Activated naive CD8-positive, alpha-beta T cell treated with anti-CD3 and anti-CD28 coated beads for 36 hours (primary cell): ENCODE measurements at regions not wholly inside any gene's neighbourhood (a gene's known extent, or its start where the extent isn't known, plus 50 kb on each side); places are given as distances from the start of the nearest gene placed in this dataset.
"Not testable (repeated sequence)": the region's sequence is repeated elsewhere in the genome, so short reads cannot be mapped to it uniquely, and the experiment has no call there.

Source experiments
- DNase-seq: peaks from one replicate; pipeline ENCODE4 v3.0.0; 2021
- H3K27ac Mint-ChIP-seq: one replicate; pipeline ENCODE4 v1.8.0; 2022; ENCODE audit warnings: mild to moderate bottlenecking, moderate library complexity, mixed read lengths
- H3K27me3 Mint-ChIP-seq: one replicate; pipeline ENCODE4 v1.8.0; 2022; ENCODE audit warnings: mild to moderate bottlenecking, mixed read lengths
- H3K36me3 Mint-ChIP-seq: one replicate; pipeline ENCODE4 v1.8.0; 2021; ENCODE audit warnings: mild to moderate bottlenecking, mixed read lengths
- H3K4me1 Mint-ChIP-seq: one replicate; pipeline ENCODE4 v1.8.0; 2021; ENCODE audit warnings: mixed read lengths
- H3K4me3 Mint-ChIP-seq: one replicate; pipeline ENCODE4 v1.8.0; 2022; ENCODE audit warnings: mild to moderate bottlenecking, moderate library complexity, mixed read lengths
- H3K9me3 Mint-ChIP-seq: one replicate; pipeline ENCODE4 v1.8.0; 2022; ENCODE audit warnings: mixed read lengths

DNA sequence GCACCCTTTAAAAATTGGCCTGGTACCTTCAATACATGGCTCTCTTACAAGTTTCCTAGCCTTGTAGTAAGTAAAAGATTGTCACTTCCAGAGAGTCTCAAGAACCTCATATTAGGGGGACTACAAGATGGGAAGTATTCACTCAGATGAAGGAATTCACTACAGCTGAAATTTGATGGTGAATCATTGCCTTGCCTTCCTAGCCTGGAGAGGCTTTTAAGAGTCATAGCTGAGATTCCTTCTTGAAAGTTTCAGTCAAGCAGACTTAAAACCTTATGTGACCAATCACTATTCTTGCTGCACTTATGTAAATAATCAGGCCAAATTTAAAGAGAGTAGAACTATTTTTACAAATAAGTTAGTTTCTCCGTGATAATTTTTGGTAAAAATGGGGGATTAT lies 451.6 kb downstream of the TRHDE start:
- Mint-ChIP-seq H3K27me3 (no peaks in the 10 kb centered on the region), H3K27ac (no peak overlapping the region), H3K9me3 (peaks cover 2% of the 10 kb centered on the region), H3K36me3 (no peaks in the 10 kb centered on the region), H3K4me3 (no peak overlapping the region), H3K4me1 (no peaks in the 10 kb centered on the region)
- DNase-seq = no peak

DNA sequence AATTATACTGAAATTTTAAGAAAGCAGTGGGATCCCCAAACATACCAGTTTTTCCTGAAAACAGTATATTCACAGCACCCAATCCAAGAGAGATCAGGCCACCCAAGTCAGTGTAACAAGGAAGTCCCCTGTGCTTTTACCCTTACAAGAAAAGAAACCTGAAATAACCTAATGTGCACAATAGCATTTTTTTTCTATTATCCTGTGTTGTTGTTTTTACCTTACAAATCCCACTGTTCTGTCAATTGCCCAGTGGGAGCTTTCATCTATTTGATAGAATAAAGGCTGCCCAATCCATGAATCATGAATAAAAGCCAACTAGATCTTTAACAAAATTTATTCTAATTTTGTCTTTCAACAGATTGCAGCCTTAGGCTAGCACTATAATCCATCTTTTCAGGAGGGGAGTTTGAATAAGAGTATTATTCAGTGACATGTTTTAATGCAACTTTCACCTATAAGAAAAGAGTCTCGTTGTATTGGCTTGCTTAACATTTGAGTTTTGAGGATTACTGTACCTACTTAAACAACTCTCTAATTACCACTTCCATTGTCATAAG lies 457.4 kb downstream of the TRHDE start:
- DNase-seq = no peak
- peaks cover 2% of the 10 kb centered on the region for H3K9me3 Mint-ChIP-seq
- no peak overlapping the region for H3K27ac Mint-ChIP-seq
- H3K4me1 Mint-ChIP-seq = no peaks in the 10 kb centered on the region
- H3K27me3 Mint-ChIP-seq = no peaks in the 10 kb centered on the region
- no peak overlapping the region for H3K4me3 Mint-ChIP-seq
- no peaks in the 10 kb centered on the region for H3K36me3 Mint-ChIP-seq

DNA sequence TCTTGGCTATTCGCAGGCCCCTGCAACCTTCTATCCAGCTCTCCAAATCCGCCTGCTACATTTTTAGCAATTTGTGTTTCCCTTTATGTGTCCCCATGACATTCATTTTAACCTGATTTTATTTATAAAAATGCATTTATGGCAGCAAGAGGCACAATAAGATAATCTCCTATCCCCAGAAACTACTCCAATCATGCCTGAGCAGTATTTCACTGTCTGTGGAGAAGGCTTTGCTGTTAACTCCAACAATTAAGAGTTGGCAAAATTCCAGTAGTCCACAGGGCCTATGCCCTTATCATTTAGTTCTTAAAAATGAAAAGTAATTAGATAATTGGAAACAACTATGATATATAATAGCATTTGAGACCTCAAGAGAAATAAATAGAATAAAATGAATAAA lies 462.4 kb downstream of the TRHDE start:
- no peak overlapping the region for H3K27ac Mint-ChIP-seq
- no peak overlapping the region for H3K4me3 Mint-ChIP-seq
- H3K27me3 Mint-ChIP-seq = no peaks in the 10 kb centered on the region
- DNase-seq = no peak
- H3K9me3 Mint-ChIP-seq = no peaks in the 10 kb centered on the region
- no peaks in the 10 kb centered on the region for H3K4me1 Mint-ChIP-seq
- H3K36me3 Mint-ChIP-seq = no peaks in the 10 kb centered on the region

DNA sequence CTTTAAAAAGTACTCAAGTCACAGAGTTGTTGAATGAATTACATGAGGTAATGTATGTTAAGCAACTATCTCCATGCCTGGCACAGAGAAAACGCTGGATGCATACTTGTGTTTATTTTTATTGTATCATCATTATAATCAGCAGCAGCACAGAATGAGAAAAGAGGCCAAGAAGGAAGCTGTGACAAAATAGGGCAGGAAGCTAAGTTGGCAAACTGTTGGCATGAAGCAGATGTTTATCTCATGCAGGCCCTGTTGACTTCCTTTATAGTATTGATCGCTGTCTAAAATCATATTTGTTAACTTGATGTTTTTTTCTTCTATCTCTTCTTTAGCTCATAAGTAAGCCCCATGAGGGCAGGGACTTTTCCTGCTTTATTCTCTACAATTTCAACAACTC lies 466.6 kb downstream of the TRHDE start:
- no peak for DNase-seq
- Mint-ChIP-seq H3K4me1 (no peaks in the 10 kb centered on the region), H3K36me3 (no peaks in the 10 kb centered on the region), H3K27me3 (no peaks in the 10 kb centered on the region), H3K27ac (no peak overlapping the region), H3K9me3 (peaks cover 12% of the 10 kb centered on the region), H3K4me3 (no peak overlapping the region)

DNA sequence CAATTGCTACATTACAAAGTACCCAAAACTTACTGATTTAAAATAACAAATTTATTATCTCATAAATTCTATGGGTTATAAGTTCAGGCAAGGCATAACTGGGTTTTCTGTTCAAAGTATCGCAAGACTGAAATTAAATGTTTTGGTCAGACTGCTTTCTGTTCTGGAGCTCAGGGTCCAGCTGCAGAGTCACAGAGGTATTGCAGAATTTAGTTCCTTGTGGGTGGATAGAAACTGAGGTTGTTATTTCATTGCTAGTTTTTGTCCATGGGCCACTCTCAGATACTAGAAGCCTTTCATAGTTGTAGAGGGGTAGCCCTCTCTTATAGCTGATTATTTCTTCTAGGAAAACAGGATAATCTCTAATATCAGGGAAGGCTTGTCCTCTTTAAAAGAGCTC lies 467.9 kb downstream of the TRHDE start:
- no peaks in the 10 kb centered on the region for H3K27me3 Mint-ChIP-seq
- DNase-seq = no peak
- H3K9me3 Mint-ChIP-seq = peaks cover 16% of the 10 kb centered on the region
- no peak overlapping the region for H3K4me3 Mint-ChIP-seq
- H3K4me1 Mint-ChIP-seq = no peaks in the 10 kb centered on the region
- H3K27ac Mint-ChIP-seq = no peak overlapping the region
- no peaks in the 10 kb centered on the region for H3K36me3 Mint-ChIP-seq

DNA sequence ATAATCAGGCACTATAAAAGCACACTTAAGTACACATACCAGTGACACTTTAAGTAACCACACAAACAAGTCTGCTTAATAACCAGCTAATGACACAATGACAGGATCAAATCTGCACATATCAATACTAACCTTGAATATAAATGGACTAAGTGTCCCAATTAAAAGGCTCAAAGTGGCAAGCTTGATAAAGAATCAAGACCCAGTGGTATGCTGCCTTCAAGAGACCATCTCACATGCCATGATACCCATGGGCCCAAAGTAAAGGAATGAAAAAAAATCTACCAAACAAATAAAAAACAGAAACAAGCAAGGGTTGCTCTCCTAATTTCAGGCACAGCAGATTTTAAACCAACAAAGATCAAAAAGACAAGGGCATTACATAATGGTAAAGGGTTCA lies 470.4 kb downstream of the TRHDE start:
- Mint-ChIP-seq H3K27me3 (no peaks in the 10 kb centered on the region), H3K27ac (no peak overlapping the region)

DNA sequence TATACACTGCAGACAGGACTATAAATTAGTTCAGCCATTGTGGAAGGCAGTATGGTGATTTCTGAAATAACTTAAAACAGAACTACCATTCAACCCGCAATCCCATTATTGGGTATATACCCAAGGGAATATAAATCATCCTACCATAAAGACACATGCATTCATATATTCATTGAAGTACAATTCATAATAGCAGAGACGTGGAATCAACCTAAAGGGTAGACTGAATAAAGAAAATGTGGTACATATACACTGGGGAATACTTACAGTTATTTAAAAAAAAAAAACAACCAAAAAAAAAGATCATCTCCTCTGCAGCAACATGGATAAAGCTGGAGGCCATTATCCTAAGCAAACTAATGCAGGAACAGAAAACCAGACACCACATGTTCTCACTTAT lies 473.9 kb downstream of the TRHDE start:
- Mint-ChIP-seq H3K36me3 (no peaks in the 10 kb centered on the region), H3K27ac (no peak overlapping the region), H3K9me3 (peaks cover 19% of the 10 kb centered on the region), H3K4me3 (no peak overlapping the region), H3K27me3 (no peaks in the 10 kb centered on the region), H3K4me1 (no peaks in the 10 kb centered on the region)
- no peak for DNase-seq

More for the DNA sequence above, 470.4 kb downstream of the TRHDE start:
- Mint-ChIP-seq H3K36me3 (no peaks in the 10 kb centered on the region), H3K4me1 (no peaks in the 10 kb centered on the region), H3K9me3 (peaks cover 19% of the 10 kb centered on the region), H3K4me3 (no peak overlapping the region)
- DNase-seq = no peak

DNA sequence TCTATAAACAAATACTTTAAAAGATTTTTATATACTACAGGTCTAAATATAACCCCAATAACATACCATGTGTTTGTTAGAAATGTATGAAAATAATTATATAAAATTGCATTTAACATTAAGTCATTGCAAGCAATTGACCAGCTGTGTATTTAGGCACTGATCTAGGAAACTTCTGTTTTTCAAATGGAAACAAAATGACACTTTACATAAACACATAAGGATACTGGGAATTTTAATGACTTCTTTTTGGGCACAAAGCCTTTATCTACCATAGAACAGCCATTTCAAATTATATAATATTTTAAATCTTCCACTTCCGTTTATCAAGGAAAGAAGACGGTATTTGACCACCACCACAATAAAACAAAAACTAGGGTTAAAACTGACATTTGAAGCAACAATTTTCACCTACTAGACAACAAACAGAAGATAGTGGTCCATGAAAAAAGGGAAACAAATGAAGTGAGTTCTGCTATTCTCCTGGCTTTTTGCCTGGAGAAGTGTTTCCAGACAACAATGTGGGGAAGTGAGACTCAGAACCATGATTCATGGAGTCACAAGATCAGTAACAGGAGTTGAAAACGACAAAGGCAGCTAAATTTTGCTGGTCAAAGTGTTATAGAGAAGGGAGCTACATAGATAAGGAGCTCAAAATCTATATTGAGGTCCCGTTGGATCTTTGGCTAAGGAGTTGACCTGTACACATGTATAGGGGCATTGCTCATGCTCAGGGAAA lies 475.1 kb downstream of the TRHDE start:
- H3K9me3 Mint-ChIP-seq = peaks cover 17% of the 10 kb centered on the region
- no peaks in the 10 kb centered on the region for H3K4me1 Mint-ChIP-seq
- no peak for DNase-seq
- H3K4me3 Mint-ChIP-seq = no peak overlapping the region
- no peaks in the 10 kb centered on the region for H3K27me3 Mint-ChIP-seq
- no peak overlapping the region for H3K27ac Mint-ChIP-seq
- H3K36me3 Mint-ChIP-seq = no peaks in the 10 kb centered on the region

DNA sequence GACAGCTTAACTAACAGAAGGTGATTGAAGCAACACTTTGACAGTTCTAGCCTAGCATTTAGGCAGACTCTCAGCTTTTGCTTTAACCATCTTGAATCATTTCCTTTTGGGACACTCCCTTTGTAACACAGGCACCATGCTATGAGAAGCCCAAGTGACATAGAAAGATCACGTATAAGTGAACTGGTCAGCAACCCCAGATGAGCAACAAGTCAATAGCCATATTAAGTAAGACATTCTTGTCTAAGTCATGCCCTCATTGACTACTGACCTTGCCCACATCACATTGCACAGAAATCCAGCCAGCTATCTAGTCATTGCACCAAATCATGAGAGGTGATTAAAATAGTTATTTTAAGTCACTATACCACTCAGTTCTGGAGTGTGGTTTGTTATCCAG lies 476.8 kb downstream of the TRHDE start:
- Mint-ChIP-seq H3K4me1 (no peaks in the 10 kb centered on the region), H3K27me3 (no peaks in the 10 kb centered on the region), H3K27ac (no peak overlapping the region), H3K4me3 (no peak overlapping the region), H3K9me3 (peaks cover 9% of the 10 kb centered on the region), H3K36me3 (no peaks in the 10 kb centered on the region)
- DNase-seq = no peak

DNA sequence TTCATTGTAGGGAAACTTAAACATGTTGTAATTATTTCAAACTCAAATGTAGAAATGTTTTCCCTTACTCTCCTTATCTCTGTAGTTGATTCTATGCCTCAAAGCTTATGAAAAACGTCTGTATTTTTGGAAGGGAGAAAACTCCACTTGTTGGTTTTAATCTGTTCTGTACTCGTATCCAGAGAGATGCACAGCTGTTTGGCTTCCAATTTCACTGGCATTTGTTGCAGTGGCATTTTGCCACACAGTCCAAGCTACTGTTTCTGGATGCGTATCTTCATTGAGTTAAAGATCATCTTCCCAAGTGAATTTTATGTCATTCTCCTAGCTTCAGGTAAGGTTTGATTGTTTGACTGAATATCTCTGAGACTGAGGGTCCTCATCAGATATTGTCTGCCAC lies 481.4 kb downstream of the TRHDE start:
- Mint-ChIP-seq H3K36me3 (no peaks in the 10 kb centered on the region), H3K4me3 (no peak overlapping the region), H3K27me3 (no peaks in the 10 kb centered on the region), H3K9me3 (peaks cover 10% of the 10 kb centered on the region), H3K4me1 (no peaks in the 10 kb centered on the region), H3K27ac (no peak overlapping the region)
- no peak for DNase-seq

DNA sequence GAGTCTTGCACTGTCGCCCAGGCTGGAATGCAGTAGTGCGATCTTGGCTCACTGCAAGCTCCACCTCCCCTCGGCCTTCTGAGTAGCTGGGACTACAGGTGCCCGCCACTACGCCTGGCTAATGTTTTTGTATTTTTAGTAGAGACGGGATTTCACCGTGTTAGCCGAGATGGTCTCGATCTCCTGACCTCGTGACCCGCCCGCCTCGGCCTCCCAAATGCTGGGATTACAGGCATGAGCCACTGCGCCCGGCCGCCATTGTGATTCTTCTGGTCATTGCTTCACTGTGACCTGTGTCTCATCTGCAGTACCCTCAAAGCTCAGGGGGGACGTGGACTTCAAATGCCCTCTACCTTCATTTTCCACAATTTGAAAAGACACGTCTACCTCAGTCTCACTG lies 481.9 kb downstream of the TRHDE start:
- H3K9me3 Mint-ChIP-seq = peaks cover 11% of the 10 kb centered on the region
- not testable (repeated sequence) for H3K27me3 Mint-ChIP-seq, H3K27ac Mint-ChIP-seq, DNase-seq, H3K4me1 Mint-ChIP-seq, H3K4me3 Mint-ChIP-seq, H3K36me3 Mint-ChIP-seq

DNA sequence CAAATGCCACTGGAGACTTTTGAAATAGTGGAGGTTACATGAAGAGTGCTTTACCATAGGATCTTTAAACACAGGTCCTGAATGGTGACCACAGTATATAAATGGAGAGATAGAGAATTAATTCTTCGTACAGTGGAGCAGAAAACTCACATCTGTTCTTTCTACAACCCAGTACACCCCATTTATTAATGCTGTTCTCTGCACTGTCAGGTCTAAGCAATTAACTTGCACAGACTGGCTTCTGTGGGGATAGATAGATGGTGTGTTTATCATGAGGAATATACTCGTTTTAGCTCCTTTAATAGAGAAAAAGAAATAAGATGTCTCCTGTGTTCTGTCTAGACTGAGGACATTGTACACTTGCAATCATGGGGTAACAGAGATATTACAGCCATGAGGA lies 494.3 kb downstream of the TRHDE start:
- Mint-ChIP-seq H3K4me1 (no peaks in the 10 kb centered on the region), H3K4me3 (no peak overlapping the region), H3K9me3 (peaks cover 13% of the 10 kb centered on the region), H3K27ac (no peak overlapping the region), H3K27me3 (no peaks in the 10 kb centered on the region), H3K36me3 (no peaks in the 10 kb centered on the region)
- DNase-seq = no peak

DNA sequence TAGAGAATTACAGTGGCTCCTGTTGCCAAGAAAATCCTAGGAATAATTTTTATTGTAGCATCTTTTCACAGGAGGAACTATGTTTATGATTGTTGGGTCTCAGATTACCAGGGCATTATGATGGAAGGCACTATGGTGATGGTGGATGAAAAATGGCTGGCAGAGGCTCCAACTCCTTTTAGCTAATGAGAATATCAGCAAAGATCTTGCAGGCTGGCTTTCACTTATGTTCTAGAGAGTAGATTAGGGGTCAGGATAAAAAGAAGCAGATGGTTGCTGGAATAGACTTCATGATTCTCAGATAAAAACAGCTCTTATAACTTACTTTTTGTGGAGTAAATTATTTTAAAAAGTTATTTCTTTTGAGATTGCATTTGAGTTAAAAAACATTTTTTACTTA lies 501.9 kb downstream of the TRHDE start:
- DNase-seq = no peak
- Mint-ChIP-seq H3K27me3 (no peaks in the 10 kb centered on the region), H3K36me3 (no peaks in the 10 kb centered on the region), H3K9me3 (peaks cover 1% of the 10 kb centered on the region), H3K27ac (no peak overlapping the region), H3K4me3 (no peak overlapping the region), H3K4me1 (no peaks in the 10 kb centered on the region)

DNA sequence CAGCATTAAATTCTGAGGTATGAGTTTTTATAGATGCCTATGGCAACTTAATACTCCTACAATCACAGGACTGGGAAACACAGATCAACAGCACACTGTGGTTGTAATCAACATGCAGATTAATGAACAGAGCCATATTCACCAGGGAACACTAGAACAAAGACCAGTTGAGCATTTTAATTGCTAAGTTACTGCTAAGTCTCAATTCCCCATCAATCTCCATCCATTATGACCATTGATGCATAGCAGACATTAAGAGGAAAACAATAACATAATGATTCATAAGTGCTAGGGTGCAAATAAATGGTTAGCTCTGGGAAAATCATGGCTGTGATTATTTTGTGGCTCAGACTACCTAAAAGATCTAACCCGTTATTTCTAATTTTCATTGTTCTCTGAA lies 505.6 kb downstream of the TRHDE start:
- Mint-ChIP-seq H3K4me1 (no peaks in the 10 kb centered on the region), H3K4me3 (no peak overlapping the region), H3K27me3 (no peaks in the 10 kb centered on the region), H3K27ac (no peak overlapping the region), H3K9me3 (peaks cover 3% of the 10 kb centered on the region), H3K36me3 (no peaks in the 10 kb centered on the region)
- no peak for DNase-seq

DNA sequence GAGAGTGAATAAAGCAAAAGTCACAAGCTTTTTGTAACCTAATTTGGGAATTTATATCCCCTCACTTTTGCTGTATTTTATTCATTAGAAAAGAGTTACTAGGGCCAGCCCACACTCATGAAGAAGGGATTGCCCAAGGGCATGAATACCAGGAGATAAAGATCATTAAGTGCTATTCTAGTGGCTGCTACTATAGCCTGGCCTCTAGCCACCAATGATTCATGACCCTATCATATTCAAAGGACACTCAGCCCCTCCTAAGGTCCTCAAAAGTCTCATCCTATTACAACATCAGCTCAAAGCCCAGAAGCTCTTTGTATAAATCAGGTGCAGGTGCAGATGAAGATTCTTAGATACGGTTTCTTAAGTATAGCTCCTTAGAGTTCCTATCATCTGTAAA lies 518.1 kb downstream of the TRHDE start:
- no peaks in the 10 kb centered on the region for H3K27me3 Mint-ChIP-seq
- H3K4me3 Mint-ChIP-seq = no peak overlapping the region
- no peak overlapping the region for H3K27ac Mint-ChIP-seq
- no peaks in the 10 kb centered on the region for H3K9me3 Mint-ChIP-seq
- no peak for DNase-seq
- no peaks in the 10 kb centered on the region for H3K4me1 Mint-ChIP-seq
- H3K36me3 Mint-ChIP-seq = no peaks in the 10 kb centered on the region

DNA sequence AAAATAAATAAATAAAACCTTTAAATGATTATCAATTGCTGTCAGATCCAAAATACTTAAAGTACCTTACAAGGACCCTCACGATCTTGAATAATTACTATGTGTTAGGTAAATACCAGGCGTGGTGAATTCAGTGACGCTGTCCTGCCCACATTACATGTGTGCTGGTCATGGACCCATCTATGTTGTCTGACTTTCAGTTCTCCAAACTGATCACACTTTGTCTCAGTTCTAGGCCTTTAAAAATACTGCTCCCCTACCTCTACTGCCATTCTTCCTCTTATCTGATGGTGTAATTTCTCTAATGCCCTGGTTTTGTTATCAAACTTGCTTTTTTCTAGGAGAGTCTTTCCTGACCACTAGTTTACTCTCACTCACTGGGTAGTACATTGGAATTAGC lies 520.7 kb downstream of the TRHDE start:
- Mint-ChIP-seq H3K9me3 (peaks cover 6% of the 10 kb centered on the region), H3K27me3 (no peaks in the 10 kb centered on the region), H3K4me1 (no peaks in the 10 kb centered on the region), H3K27ac (no peak overlapping the region), H3K4me3 (no peak overlapping the region), H3K36me3 (no peaks in the 10 kb centered on the region)
- DNase-seq = no peak
